GM19455 (cell line): ENCODE measurements at regions not wholly inside any gene's neighbourhood (a gene's known extent, or its start where the extent isn't known, plus 50 kb on each side); places are given as distances from the start of the nearest gene placed in this dataset.
A peak's percentile ranks its signal among the peaks of the same experiment; 100 is the strongest.

Source experiments
- ATAC-seq: cut with Tn5 transposase; IDR thresholded peaks from one replicate; pipeline ENCODE4 v1.9.1; 2021; ENCODE audit not compliant: unreplicated experiment

DNA sequence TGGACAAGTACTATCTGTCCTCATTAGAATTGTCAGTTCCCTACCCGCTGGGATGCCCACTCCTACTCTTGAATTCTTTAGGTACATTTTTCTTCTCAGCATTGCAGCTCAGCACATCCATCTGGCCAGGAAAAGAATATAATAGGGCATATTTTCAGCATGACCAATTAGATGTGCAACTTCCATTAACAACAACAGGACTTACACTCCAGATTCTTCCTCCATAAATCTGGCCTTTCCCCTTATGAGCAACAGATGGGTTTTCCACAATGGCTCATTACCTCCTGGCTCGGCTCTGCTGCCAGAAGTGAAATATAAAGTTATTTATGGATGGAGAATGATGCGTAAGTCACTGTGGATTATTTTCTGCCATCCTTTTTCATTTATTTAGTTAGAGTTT is 443.8 kb upstream of the TGFBR2 start:
- no peak for ATAC-seq

DNA sequence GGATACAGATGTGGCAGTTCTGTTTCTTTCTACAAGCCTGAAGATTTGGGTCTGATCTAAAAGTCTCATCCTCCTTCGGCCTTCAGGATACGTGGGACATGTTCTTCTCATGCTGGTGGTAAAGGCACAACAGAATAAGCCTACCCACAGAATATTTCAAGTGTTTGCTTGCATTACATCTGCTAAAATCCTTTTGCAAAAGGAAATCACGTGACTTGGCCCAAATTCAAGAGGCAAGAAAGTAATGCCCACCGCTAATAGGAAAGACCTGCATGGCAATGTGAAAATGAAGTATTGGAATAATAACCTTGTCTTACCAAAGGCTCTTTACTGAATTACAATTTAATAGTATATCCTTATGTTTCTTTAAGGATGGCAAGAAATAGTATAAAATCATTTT is 439.9 kb upstream of the TGFBR2 start:
- ATAC-seq: no peak

DNA sequence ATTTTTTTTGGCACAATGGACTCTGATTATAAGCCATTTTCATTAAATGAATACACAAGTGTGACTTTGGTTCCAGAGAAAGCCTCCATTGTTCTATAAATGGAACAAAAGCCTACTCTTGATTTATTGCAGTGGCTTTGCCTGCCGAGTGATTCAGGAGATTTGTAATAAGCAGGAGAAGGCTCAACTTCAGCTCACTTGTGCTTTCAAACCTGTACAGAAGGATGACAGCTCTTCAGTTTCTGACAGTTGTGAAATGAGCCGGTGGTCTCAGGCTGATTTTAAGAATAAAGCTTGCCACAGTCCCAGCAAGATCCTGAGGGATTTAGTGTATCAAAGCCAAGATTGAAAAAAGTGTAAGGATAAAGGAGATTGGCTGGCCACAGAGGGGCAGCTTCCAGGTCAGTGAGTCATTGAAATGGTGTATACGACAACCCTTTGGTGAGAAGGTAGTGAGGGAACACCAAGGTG is 438.8 kb upstream of the TGFBR2 start:
- no peak for ATAC-seq

DNA sequence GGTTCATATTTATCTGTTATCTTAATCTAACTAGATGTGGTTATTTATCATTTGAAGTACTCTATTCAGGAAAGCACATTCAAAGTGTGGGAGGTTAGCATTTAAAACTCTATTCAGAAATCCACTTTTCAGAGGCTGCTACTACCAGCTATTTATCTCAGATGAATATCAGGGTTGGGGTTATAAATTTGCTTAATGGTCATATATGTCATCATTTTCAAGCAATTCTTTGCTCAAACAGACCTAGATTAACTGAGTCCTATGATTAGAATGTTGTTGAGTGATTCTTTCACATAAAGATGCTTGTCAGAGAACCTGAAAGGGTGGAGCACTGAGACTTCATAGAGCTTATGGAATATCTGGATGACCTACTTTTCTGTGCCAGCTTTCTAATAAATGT is 436.9 kb upstream of the TGFBR2 start:
- ATAC-seq: no peak

DNA sequence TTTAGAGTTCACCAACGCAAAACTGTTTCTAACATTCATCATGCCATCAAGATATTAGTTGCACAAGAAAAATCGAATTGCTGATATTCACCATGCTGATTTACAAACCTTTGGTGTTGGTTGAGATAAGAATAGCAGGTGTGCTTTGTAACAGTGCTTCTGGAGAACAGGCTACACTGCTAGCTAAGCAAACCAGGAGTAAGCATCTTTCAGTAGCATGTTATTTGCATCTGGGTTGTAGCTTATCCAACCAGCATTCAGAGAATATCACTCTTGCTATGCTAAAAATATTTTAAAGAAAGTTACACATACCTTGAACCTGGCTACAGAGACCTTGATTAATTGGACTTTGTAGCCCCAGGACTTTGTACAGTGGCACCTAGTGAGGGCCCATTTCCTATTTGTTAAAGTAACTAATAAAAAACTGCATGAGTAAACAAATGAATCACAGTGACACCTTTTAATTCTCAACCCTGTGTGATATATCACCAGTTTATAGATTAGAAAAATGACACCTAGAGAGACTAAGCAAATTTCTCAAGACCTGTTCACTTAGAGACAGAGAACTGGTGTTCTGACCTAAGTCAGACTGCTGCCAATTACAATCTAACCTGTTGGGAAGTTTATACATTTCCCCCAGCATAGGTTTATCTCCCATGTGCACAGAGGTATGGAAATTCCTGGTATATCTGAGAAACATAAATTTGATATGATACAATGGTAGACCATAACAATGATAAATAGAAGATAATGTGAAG is 435.5 kb upstream of the TGFBR2 start:
- no peak for ATAC-seq

DNA sequence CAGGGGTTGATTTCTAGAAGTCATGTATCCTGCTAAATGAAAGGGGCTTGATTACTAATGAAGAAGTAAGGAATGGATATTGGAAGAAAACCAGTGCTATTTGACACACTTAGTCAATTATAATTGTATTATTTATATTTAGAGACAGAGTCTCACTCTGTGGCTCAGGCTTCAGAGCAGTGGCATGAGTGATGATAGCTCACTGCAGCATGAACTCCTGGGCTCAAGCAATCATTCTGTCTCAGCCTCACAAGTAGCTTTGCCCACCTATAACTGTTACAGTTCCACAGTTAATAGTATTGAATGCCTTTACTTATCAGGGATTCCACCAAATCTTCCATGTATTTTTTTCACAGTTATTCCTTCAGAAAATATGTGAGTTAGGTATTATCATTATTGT is 432.0 kb upstream of the TGFBR2 start:
- no peak for ATAC-seq

DNA sequence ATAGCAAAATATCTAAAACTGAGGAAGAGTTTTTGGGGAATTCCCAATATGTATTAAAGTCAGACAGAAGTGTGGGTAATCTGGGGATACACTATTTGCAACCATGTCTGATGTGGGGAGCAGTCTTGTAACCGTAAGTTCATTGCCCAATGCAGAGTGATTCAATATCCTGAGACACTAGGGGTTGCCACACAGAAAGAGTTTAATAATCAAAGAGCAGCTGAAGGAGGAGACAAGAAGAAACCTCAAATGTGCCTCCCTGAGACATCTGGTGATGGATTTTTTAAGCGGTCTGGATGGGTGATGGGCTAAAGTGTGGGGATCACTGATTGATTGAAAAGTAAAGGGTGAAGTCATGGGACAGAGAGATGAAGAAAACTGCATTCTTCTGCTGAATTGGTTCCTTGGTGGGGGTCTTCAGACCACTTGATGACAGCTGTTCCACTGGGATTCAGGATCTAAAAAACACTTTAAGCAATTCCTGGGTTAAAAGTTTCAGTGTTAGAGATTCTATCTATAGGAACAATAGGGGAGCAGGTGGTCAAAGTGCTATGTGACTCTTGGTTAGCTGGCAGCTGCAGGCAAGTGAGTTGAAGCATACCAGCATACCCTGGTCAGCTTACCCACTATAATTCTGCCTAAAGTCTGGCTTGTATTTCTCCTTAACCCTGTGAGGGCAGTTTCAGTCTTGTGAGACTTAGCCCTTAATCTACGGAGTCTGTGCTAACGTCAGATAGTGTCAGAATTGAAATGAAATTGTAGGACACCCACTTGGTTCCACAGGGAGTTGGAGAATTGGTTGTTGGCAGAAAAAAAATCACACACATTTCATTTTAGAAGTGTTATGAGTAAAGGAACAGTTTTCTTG is 425.9 kb upstream of the TGFBR2 start:
- ATAC-seq: no peak

DNA sequence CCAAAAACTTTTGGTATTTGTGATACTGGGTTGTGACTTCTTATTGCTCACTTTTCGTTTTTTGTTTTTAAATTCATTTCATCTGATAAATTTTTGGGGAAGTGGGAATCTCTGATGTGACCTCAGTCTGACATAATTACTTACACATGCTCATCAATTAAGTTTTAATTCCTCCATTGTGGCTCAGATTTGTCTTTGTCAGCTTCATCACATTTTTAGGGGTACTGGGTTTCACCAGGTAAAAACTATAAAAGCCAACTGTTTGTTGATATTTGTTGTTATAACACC is 425.3 kb upstream of the TGFBR2 start:
- no peak for ATAC-seq

DNA sequence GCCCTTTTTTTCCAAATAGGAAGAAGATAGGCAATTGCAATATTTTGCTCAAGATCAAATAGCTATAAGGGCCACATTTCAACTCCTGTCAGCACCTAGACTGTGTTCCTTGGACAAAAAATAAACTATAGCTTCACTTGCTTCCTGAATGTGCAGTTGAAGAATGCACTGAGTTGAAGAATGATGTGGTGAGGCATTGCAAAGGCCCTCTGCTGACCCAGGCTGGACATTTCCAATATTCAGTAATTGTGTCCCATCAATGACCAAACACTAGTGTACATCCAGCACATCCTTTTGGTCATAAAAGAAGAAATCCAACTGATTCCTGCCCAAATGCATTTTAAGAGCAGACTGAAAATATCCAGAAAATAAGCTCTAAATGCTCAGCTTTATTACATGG is 424.8 kb upstream of the TGFBR2 start:
- ATAC-seq: no peak

DNA sequence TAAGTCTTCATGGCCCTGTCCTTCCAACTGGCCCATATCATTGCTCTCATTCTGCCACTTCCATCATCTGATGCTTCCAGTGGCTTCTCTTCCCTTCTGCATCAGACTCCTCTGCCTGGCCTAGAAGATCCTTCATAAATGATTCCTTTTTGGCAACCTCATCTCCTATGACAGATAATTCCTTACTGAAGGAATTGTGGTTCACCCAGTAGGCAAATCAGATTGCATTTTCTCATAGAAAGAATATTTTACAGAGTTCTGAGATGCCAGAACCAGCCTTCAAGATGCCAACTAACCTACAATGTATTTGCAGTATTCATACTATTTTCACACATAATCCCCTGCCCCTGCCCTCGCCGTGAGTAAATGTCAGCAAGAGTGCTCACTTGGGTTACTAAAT is 423.0 kb upstream of the TGFBR2 start:
- no peak for ATAC-seq

DNA sequence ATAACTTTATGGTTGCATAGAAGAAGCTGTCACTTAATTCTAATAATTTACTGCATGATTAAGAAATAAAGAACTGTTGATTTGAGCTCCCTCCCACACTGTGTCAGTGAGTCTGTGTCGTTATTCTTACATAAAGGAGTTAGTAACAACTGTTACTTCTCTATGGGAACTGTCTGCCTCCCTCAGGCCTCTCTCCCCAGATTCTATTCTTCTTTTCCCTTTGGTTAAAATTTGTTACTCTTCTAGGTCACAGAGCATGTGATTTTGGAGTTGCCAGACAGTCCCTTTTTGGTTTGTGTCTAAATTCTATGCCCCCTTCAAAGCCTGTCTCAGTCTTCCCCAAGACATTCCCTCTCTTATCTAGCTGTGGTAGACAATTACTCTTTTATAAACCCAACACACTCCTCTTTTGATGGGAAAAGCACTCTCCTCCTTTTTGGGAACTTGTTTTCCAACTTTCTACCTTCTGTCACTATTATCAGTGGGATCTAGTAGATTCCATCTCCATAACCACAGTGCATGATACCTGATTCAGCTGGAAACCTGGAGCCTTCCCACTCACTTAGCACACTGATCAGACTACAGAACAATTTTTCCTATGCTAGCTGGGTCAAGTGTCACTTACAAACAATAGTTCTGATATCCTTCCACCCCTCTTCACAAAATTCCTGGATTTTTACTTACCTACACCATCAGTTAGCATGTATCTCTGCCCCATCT is 422.1 kb upstream of the TGFBR2 start:
- no peak for ATAC-seq

DNA sequence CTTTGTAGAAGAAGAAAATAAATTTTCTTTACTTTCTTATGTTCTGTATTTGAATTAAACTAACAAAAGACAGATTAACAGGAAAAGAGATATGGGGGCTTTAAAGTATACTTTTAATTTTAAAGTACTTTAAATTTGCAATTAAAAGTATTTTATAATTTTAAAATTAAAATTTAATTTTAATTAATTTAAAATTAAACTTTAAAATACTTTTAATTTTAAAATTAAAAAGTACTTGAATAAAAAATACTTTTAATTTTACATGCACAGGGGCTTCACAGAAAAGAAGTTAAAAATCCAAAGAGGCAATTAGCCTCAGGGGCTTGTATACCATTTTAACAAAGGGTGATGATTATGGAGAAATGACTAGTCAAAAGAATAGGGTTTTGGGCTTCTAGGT is 420.5 kb upstream of the TGFBR2 start:
- no peak for ATAC-seq

DNA sequence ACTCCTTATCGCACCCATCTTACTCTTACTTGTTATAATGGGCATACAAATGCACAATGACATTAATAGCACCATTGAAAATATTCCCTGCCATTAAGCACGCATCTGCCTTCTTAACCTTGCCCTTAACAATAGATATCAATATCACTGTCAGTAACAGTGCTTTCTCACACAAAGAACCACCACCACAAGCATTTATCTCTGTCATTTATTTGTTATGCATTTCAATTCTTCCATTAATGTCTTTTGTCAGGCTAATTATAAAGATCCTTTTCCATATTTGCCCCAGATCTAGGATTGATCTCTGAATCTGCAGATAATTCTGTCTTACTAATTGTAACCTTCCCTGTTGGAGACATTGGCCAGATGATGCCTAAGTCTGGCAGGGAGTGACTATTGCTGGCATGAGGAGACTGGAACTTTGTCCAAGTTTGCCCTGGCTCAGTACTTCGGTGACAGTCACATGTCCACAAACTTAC is 419.6 kb upstream of the TGFBR2 start:
- no peak for ATAC-seq

DNA sequence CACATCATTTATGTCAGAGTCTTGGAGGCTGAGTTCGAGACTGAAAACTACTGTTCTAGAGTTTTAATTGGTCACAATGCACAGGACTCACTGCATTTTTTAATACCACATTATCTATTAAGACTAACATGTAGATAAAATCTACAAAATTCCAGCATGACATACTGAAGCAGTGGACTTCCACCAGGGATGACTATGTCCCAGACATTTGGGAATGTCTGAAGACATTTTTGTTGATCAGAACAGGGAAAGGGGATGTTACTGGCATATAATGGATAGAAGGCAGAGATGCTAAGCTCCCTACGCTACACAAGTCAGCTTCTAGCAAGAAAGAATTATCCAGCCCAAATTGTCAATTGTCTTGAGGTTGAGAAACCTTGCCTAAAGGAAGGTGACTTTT is 419.0 kb upstream of the TGFBR2 start:
- ATAC-seq: no peak

DNA sequence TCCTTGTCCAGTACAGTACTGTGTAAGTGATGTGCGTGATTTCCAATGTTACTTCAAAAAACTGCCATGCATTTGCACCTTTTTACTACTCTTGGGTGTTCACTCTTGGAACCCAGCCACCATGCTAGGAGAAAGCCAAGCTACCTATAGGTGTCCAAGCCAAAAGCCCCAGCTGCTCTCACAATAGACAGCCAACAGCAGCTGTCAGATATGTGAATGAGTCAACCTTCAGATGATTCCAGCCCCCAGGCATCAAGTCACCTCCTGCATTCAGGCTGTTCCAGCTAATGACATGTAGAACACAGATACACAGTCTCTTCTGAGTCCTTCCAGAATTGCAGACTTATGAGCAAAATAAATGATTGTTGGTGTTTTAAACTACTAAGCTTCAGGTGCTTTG is 417.7 kb upstream of the TGFBR2 start:
- no peak for ATAC-seq

DNA sequence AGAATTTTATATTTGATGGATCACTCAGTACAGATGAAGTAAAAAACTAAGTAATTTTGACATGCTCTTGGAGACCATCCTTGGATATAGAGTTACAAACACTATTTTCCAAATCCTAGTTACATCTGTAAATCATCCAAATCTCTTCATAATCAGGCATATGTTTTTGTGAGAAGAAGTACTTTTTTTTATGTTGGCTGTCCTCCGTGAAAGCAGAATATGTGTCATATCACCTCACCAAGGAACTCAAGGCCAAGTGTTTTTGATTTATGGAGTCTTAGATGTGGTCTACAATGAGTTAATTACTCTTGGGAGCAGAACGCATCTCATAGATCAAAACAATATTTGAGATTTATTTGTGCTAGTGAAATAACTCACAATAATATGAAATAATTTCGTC is 416.5 kb upstream of the TGFBR2 start:
- ATAC-seq: no peak

DNA sequence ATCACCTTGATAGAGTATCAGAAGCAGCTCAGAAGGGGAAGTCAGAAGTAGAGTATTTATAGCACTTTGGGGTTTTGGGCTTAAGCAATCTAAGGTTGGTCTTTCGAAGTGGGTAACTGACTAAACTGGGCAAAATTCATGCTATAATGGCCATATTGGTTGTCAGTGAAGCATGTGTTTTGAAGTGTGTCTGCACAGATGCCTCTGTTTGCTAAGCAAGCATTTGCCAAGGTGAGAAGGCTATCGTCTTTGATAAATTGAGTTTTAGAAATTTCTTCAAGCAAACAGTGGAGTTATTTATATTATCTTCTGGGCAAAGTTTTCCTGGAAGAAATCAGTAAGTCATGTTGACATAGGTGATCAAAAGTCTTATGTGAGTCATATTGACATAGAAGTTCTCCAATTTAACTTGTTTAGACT is 412.8 kb upstream of the TGFBR2 start:
- no peak for ATAC-seq

DNA sequence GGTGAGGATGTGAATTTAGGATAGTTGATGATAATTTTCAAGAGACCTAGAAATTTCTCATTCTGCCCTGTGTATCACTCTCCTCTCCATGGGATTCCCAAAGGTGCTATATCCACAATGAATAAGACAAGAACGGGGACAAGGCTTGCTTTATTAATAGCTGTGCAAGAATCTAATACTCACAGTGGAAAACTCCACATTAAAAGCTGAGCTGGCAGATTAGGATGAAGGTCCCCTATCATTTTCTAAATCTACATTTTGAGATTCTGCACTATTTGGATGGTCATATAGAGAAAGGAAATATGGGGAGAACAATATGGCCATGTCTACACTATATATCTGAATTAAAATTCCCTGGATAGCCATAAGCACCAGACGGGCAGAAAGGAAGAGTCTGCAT is 411.0 kb upstream of the TGFBR2 start:
- no peak for ATAC-seq

DNA sequence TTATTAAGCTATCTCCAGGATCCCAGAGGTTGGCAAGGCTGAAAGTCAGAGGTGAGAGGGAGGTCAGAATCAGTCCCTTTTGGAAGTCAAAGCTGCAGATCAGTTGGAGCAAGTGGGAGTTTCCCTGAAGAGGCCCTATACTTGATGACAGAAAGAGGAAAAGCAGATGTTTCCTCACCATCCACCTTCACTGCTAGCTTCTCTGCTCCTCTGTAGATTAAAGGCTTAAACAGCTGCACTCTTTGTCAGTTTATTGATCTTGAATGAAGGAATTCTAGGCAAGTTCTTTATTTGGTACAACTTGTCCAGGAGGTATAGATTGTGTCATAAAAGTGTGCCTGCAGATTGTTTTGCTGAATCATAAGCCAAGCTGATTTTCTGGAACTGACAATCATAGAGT is 408.2 kb upstream of the TGFBR2 start:
- no peak for ATAC-seq

DNA sequence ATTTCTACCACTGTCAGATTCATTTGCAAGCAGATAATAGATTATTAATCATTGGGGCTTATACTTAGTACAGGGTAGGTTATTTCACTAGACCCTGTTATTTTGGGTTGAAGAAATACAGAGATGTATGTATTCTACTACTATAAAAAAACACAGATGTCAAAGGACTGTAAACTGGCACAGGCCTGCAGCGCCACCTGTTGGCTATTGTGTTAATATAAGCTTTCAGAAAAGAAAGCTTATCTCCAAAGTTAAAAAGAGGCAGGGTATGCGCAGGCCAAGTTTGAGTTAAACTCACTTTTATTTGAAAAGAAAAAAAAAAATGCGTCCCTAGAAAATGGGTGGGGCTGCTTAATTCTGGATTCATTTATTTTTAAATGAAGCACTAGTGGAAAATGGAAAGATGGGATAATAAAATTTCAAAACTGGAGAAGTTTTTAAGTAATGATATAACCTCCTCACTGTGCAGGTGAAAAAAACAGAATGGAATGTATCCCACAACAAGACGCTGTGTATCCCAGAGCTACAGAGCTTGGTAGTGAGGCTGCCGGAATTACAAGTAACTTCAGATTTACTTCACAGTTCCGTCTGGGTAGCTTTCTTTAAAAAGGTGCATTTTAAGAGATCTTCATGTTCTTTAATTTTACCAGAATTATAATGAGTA is 407.2 kb upstream of the TGFBR2 start:
- peak; percentile 51 for ATAC-seq

DNA sequence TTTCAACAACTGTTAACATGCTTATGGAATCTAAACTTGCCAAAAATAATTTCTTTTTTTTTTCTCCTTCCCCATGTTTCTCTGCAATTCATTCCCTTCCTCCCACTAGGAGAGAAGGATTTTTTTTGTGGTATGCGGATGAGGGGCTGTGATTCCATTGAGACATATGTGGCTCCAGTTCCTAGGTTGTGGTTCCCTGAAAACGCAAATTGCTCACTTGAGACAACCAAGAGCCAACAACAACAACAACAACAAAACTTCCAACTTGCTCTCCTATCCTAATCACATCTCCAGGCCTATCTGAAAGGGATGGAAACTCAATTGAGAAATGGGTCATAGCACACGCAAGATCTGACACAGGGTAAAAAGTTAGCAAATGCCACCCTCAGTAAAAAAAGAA is 406.5 kb upstream of the TGFBR2 start:
- ATAC-seq: no peak
